ENCODE measurements at regions not wholly inside any gene's neighbourhood (a gene's known extent, or its start where the extent isn't known, plus 50 kb on each side); places are given as distances from the start of the nearest gene placed in this dataset.

DNA sequence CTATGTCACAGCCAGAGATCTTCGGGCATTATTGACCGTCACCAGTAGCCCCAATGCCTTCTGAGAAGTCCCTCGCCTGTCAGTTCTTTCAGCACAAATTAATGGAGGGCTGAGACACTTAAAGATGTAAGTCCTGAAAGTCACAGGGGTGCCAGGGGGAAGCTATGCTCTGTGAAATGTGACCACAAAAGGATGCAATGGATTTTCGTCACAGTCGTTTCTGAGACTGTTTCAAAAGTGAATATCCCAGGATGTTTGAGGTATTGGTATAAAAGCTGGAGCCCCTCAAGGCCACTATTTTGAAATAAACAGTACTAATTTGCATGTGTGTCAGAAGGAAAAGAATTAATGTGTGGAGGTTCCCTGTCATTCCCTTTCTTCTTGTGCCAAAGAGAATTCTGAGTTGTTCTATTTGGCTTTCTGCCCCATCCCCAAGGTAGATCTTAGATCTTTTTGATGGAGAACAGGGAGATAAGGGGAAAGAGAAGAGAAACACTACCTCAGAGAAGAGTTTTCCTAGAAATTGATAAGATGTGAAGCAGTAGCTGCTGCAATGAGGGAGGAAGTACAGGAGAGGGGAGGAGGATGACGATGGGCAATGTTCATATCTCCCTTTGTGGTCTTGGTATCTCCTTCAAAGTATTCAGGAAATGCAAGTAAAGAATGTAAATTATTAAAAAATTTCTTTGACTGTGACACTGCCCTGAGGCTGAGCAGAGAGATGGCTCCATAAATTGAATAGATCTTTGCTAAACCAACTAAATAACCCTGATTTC lies 101.8 kb upstream of the NAP1L1 start:
- no peaks in the 10 kb centered on the region for H3K27me3 ChIP-seq
- TF ChIP-seq CTCF (IDR thresholded peaks at IDR 0.05), result no peak
- no peak overlapping the region for H3K4me3 ChIP-seq
- no peaks in the 10 kb centered on the region for H3K9me3 ChIP-seq
- intact Hi-C loops (cut with DNase I; ENCODE audit: low total_unique reads), result no loop called here
- DNase-seq, result no peak
- no peaks in the 10 kb centered on the region for H3K36me3 ChIP-seq
- no peak overlapping the region for H3K27ac ChIP-seq
- H3K4me1 ChIP-seq, result peaks cover 0 to 11% (median 0%) of the 10 kb centered on the region in 4 donors

- Histone ChIP-seq H3K4me3 (no peak overlapping the region), H3K27me3 (no peaks in the 10 kb centered on the region), H3K4me1 (peaks cover 0 to 11% (median 0%) of the 10 kb centered on the region in 4 donors), H3K9me3 (no peaks in the 10 kb centered on the region), H3K27ac (no peak overlapping the region), H3K36me3 (no peaks in the 10 kb centered on the region)
- intact Hi-C loops (cut with DNase I; ENCODE audit: low total_unique reads), result no loop called here
- TF ChIP-seq CTCF (IDR thresholded peaks at IDR 0.05), result no peak
- DNase-seq, result no peak
Measured at GRCh38 chr12:76183459-76184186, 99.1 kb upstream of the NAP1L1 start.

GRCh38 chr12:76180401-76181277 lies 96.2 kb upstream of the NAP1L1 start:
- no peaks in the 10 kb centered on the region for H3K9me3 ChIP-seq
- no peak overlapping the region for H3K4me3 ChIP-seq
- H3K36me3 ChIP-seq, result no peaks in the 10 kb centered on the region
- TF ChIP-seq CTCF (IDR thresholded peaks at IDR 0.05), result no peak
- no peak overlapping the region for H3K27ac ChIP-seq
- peaks cover 0 to 11% (median 0%) of the 10 kb centered on the region in 4 donors for H3K4me1 ChIP-seq
- intact Hi-C loops (cut with DNase I; ENCODE audit: low total_unique reads), result no loop called here
- DNase-seq, result no peak
- no peaks in the 10 kb centered on the region for H3K27me3 ChIP-seq

DNA sequence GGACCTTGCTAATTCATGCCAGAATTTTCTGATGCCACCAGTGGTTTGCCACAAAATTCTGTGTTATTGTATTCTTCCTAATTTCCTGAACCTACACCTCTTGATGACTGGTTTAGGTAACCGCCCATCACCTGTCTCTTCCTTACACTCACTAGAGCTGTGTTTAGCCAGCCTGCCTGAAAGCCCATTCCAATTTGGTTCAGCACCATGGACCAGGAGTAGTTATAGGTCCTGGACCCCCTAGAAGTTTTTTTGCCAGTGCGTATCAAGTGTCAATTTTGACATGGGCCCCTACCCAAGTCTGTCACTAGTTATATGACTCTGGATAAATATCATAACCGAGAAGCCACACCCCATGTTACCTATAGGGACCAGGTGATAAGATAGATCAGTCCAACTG lies 94.0 kb upstream of the NAP1L1 start:
- H3K4me1 ChIP-seq, result peaks cover 0 to 5% (median 0%) of the 10 kb centered on the region in 4 donors
- no peak for DNase-seq
- intact Hi-C loops (cut with DNase I; ENCODE audit: low total_unique reads), result no loop called here
- TF ChIP-seq CTCF (IDR thresholded peaks at IDR 0.05), result no peak
- H3K27me3 ChIP-seq, result no peaks in the 10 kb centered on the region
- no peak overlapping the region for H3K4me3 ChIP-seq
- no peaks in the 10 kb centered on the region for H3K9me3 ChIP-seq
- no peak overlapping the region for H3K27ac ChIP-seq
- H3K36me3 ChIP-seq, result no peaks in the 10 kb centered on the region

DNA sequence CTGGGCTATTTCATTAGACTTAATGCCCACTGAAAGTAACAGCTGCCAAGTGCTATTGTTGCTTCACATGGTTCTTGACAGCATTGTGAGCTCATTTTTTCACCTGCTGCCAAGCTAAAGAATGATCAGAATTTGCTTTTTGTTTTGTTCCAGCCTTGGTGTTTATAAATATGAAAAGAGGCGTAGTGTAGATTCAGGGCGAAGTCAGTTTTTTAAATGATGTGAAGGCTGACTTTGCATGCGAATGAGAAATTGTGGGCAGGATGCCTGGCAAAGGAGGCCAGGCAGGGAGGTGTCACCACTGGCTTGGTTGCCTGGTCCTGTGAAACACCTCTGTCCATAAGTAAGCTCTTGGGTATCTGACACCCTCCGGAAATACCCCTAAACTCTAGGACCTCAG lies 93.3 kb upstream of the NAP1L1 start:
- H3K4me1 ChIP-seq, result no peaks in the 10 kb centered on the region
- no peak for DNase-seq
- no peak for TF ChIP-seq CTCF (IDR thresholded peaks at IDR 0.05)
- intact Hi-C loops (cut with DNase I; ENCODE audit: low total_unique reads), result no loop called here
- H3K36me3 ChIP-seq, result no peaks in the 10 kb centered on the region
- H3K4me3 ChIP-seq, result no peak overlapping the region
- no peaks in the 10 kb centered on the region for H3K9me3 ChIP-seq
- no peaks in the 10 kb centered on the region for H3K27me3 ChIP-seq
- no peak overlapping the region for H3K27ac ChIP-seq

All from tibial artery (tissue), 4 donors.